Mesenchymal stem cell (in vitro differentiated cells and primary cell): ENCODE measurements at regions not wholly inside any gene's neighbourhood (a gene's known extent, or its start where the extent isn't known, plus 50 kb on each side); places are given as distances from the start of the nearest gene placed in this dataset.

Experiments used
- DNase-seq: peaks from one replicate; pipeline ENCODE4 v3.0.0-alpha.2; 2013
- H2AFZ ChIP-seq: one replicate; pipeline ENCODE4 v1.6.1; 2013; ENCODE audit warnings: low read depth, mild to moderate bottlenecking, control low read depth, inconsistent platforms, low read length, moderate library complexity
- H2AK5ac ChIP-seq: 2 replicates; pipeline ENCODE4 v1.6.1; 2013; ENCODE audit warnings: low read length, moderate library complexity, mild to moderate bottlenecking, inconsistent platforms; ENCODE audit not compliant: severe bottlenecking
- H2BK120ac ChIP-seq: one replicate; pipeline ENCODE4 v1.6.1; 2013; ENCODE audit warnings: low read depth, mild to moderate bottlenecking, inconsistent platforms, low read length, moderate library complexity
- H2BK12ac ChIP-seq, 2 experiments: one replicate each; pipeline ENCODE4 v1.6.1; 2013; ENCODE audit warnings: inconsistent platforms in 2 of 2, low read length in 2 of 2, mild to moderate bottlenecking in 2 of 2, moderate library complexity in 2 of 2, control low read depth in 1 of 2
- H2BK15ac ChIP-seq: one replicate; pipeline ENCODE4 v1.6.1; 2013; ENCODE audit warnings: mild to moderate bottlenecking, low read depth, inconsistent platforms; ENCODE audit not compliant: poor library complexity, severe bottlenecking
- H2BK5ac ChIP-seq: 2 replicates; pipeline ENCODE4 v1.6.1; 2013; ENCODE audit warnings: low read depth, mild to moderate bottlenecking, low read length, control low read depth, inconsistent platforms; ENCODE audit not compliant: poor library complexity, severe bottlenecking
- H3K14ac ChIP-seq, 2 experiments: one replicate each; pipeline ENCODE4 v1.6.1; 2013; ENCODE audit warnings: inconsistent platforms in 2 of 2, low read length in 2 of 2, control low read depth in 1 of 2, mild to moderate bottlenecking in 1 of 2, moderate library complexity in 1 of 2
- H3K18ac ChIP-seq, 2 experiments: one replicate each; pipeline ENCODE4 v1.6.1; 2013; ENCODE audit warnings: inconsistent platforms in 2 of 2, low read length in 2 of 2, control low read depth in 1 of 2, low read depth in 1 of 2, mild to moderate bottlenecking in 1 of 2
- H3K23ac ChIP-seq, 2 experiments: one replicate each; pipeline ENCODE4 v1.6.1; 2013; ENCODE audit warnings: inconsistent platforms in 2 of 2, low read length in 2 of 2, mild to moderate bottlenecking in 2 of 2, moderate library complexity in 2 of 2, control low read depth in 1 of 2
- H3K27ac ChIP-seq: 2 replicates; pipeline ENCODE4 v1.5.1; 2013; ENCODE audit warnings: mild to moderate bottlenecking, moderate library complexity, low read length, control low read depth, inconsistent platforms; ENCODE audit not compliant: poor library complexity, severe bottlenecking
- H3K27me3 ChIP-seq, 2 experiments: 2 replicates each; pipeline versions ENCODE4 v1.6.1 to v1.7.0; 2013; ENCODE audit warnings: low read length in 2 of 2, mild to moderate bottlenecking in 2 of 2, moderate library complexity in 2 of 2, control low read depth in 1 of 2, inconsistent platforms in 1 of 2; ENCODE audit not compliant: control insufficient read depth in 1 of 2, insufficient read depth in 1 of 2
- H3K36me3 ChIP-seq, 2 experiments: 2 replicates each; pipeline versions ENCODE4 v1.6.1 to v1.7.0; 2013; ENCODE audit warnings: low read length in 2 of 2, control low read depth in 1 of 2, inconsistent platforms in 1 of 2, low read depth in 1 of 2, mild to moderate bottlenecking in 1 of 2; ENCODE audit not compliant: insufficient read depth in 2 of 2, control insufficient read depth in 1 of 2
- H3K4ac ChIP-seq, 2 experiments: one replicate each; pipeline ENCODE4 v1.6.1; 2013; ENCODE audit warnings: inconsistent platforms in 2 of 2, low read length in 2 of 2, mild to moderate bottlenecking in 2 of 2, moderate library complexity in 2 of 2, control low read depth in 1 of 2, low read depth in 1 of 2
- H3K4me1 ChIP-seq: 2 replicates; pipeline ENCODE4 v1.6.1; 2013; ENCODE audit warnings: low read depth, low read length, control low read depth; ENCODE audit not compliant: control insufficient read depth, insufficient read depth
- H3K4me2 ChIP-seq: 2 replicates; pipeline ENCODE4 v1.6.1; 2013; ENCODE audit warnings: low read length, mild to moderate bottlenecking, inconsistent platforms; ENCODE audit not compliant: poor library complexity, severe bottlenecking
- H3K4me3 ChIP-seq, 2 experiments: 2 replicates each; pipeline versions ENCODE4 v1.5.1 to v1.7.0; 2013; ENCODE audit warnings: low read length in 2 of 2, mild to moderate bottlenecking in 2 of 2, control low read depth in 1 of 2, low read depth in 1 of 2; ENCODE audit not compliant: insufficient read depth in 1 of 2
- H3K79me1 ChIP-seq: replicated peaks from 2 replicates; pipeline ENCODE4 v1.6.1; 2013; ENCODE audit warnings: mild to moderate bottlenecking, control low read depth, low read length, inconsistent platforms; ENCODE audit not compliant: poor library complexity, severe bottlenecking
- H3K9ac ChIP-seq: 2 replicates; pipeline ENCODE4 v1.7.0; 2013; ENCODE audit warnings: mild to moderate bottlenecking, low read length, moderate library complexity
- H3K9me3 ChIP-seq: 2 replicates; pipeline ENCODE4 v1.7.0; 2013; ENCODE audit warnings: mild to moderate bottlenecking, low read length; ENCODE audit not compliant: control insufficient read depth
- H4K8ac ChIP-seq: one replicate; pipeline ENCODE4 v1.6.1; 2013; ENCODE audit warnings: inconsistent platforms, mild to moderate bottlenecking, low read length, moderate library complexity
- H4K91ac ChIP-seq: one replicate; pipeline ENCODE4 v1.6.1; 2013; ENCODE audit warnings: mild to moderate bottlenecking, low read length, inconsistent platforms
- WGBS: methylation state at CpG from one replicate; pipeline ENCODE4 v1.1.7; 2013; ENCODE audit warnings: mixed read lengths; 5-methylcytosine and 5-hydroxymethylcytosine counted together

- H2AK5ac ChIP-seq, result no peak overlapping the region
- no peak overlapping the region for H2AFZ ChIP-seq
- no peak overlapping the region for H3K4ac ChIP-seq
- peak overlapping the region; percentile 15 for H4K91ac ChIP-seq
- H2BK120ac ChIP-seq, result no peak overlapping the region
- H3K36me3 ChIP-seq, result no peaks in the 10 kb centered on the region
- H3K27ac ChIP-seq, result no peak overlapping the region
- 69% methylated on average over 9 of the region's 9 CpGs for WGBS
- H3K23ac ChIP-seq, result no peak overlapping the region
- no peaks in the 10 kb centered on the region for H3K79me1 ChIP-seq
- H2BK15ac ChIP-seq, result no peak overlapping the region
- peak overlapping the region; percentile 46 for H4K8ac ChIP-seq
- H3K4me2 ChIP-seq, result no peak overlapping the region
- peak overlapping the region in 1 of 2 experiments; percentile 25 for H2BK12ac ChIP-seq
- no peaks in the 10 kb centered on the region for H3K27me3 ChIP-seq
- H3K18ac ChIP-seq, result peak overlapping the region in 1 of 2 experiments; percentile 11
- no peak for DNase-seq
- H3K9ac ChIP-seq, result no peak overlapping the region
- H3K4me3 ChIP-seq, result no peak overlapping the region
- H2BK5ac ChIP-seq, result no peak overlapping the region
- no peak overlapping the region for H3K14ac ChIP-seq
- H3K9me3 ChIP-seq, result no peaks in the 10 kb centered on the region
- peaks cover 11% of the 10 kb centered on the region for H3K4me1 ChIP-seq
Observed at GRCh38 chr17:31697838-31698237, 161.2 kb downstream of the COPRS start.

GRCh38 chr17:31696703-31697325 is 162.2 kb downstream of the COPRS start:
- Histone ChIP-seq H3K18ac (peak overlapping the region; percentile 73 to 89), H3K4me1 (peaks cover 11% of the 10 kb centered on the region), H3K27ac (peak overlapping the region; percentile 41), H3K36me3 (no peaks in the 10 kb centered on the region), H4K8ac (no peak overlapping the region), H3K79me1 (no peaks in the 10 kb centered on the region), H2BK120ac (peak overlapping the region; percentile 69), H3K4me3 (no peak overlapping the region), H3K9me3 (no peaks in the 10 kb centered on the region), H2BK5ac (peak overlapping the region; percentile 22), H2BK15ac (peak overlapping the region; percentile 73), H3K14ac (peak overlapping the region in 1 of 2 experiments; percentile 4), H2BK12ac (peak overlapping the region in 1 of 2 experiments; percentile 27), H2AK5ac (no peak overlapping the region), H3K4me2 (no peak overlapping the region), H2AFZ (no peak overlapping the region), H3K27me3 (no peaks in the 10 kb centered on the region), H3K23ac (no peak overlapping the region), H3K9ac (peak overlapping the region; percentile 33), H3K4ac (peak overlapping the region in 1 of 2 experiments; percentile 19), H4K91ac (peak overlapping the region; percentile 6)
- 90% methylated on average over 9 of the region's 9 CpGs for WGBS
- no peak for DNase-seq

DNA sequence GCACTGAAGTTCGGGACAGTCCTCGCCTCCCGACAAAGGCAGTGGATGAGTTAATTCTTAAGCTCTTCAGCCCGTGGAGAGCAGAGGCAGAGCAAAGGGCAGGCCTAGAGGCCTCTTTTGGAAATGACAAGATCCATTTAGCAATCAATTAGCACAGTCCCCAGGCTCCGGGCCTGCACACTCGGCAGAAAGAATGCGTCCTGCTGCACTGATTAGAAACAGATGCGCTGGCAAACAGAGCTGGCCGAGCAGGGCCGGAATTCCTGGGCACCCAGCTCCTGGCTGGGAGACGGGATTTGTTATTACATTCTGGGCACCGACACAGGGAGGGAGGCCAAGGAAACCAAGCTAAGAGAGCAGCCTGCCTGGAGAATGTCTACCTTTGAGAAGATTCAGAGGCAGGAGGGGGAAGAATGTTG is 162.9 kb downstream of the COPRS start:
- Histone ChIP-seq H3K27me3 (no peaks in the 10 kb centered on the region), H2BK120ac (no peak overlapping the region), H4K8ac (no peak overlapping the region), H2BK12ac (no peak overlapping the region), H2AFZ (no peak overlapping the region), H3K14ac (no peak overlapping the region), H3K79me1 (no peaks in the 10 kb centered on the region), H3K4ac (peak overlapping the region in 1 of 2 experiments; percentile 82), H3K9ac (peak overlapping the region; percentile 76), H2AK5ac (no peak overlapping the region), H3K23ac (no peak overlapping the region), H3K4me2 (no peak overlapping the region), H3K18ac (peak overlapping the region in 1 of 2 experiments; percentile 15), H3K36me3 (no peaks in the 10 kb centered on the region), H2BK15ac (no peak overlapping the region), H3K4me3 (no peak overlapping the region), H3K4me1 (peaks cover 11% of the 10 kb centered on the region), H2BK5ac (no peak overlapping the region), H4K91ac (no peak overlapping the region), H3K27ac (peak overlapping the region; percentile 41), H3K9me3 (no peaks in the 10 kb centered on the region)
- peak; percentile 87 for DNase-seq
- 3% methylated on average over 12 of the region's 12 CpGs for WGBS

- peak overlapping the region in 1 of 2 experiments; percentile 63 for H3K14ac ChIP-seq
- peak overlapping the region; percentile 86 for H4K8ac ChIP-seq
- 73% methylated on average over 8 of the region's 8 CpGs for WGBS
- peak; percentile 66 for DNase-seq
- H3K9ac ChIP-seq, result peak overlapping the region; percentile 76
- peak overlapping the region; percentile 9 to 82 for H3K4ac ChIP-seq
- peak overlapping the region; percentile 55 for H2BK120ac ChIP-seq
- H2BK5ac ChIP-seq, result no peak overlapping the region
- peak overlapping the region; percentile 92 to 97 for H2BK12ac ChIP-seq
- H3K79me1 ChIP-seq, result no peaks in the 10 kb centered on the region
- H3K4me3 ChIP-seq, result peak overlapping the region in 1 of 2 experiments; percentile 45
- H2BK15ac ChIP-seq, result peak overlapping the region; percentile 34
- no peak overlapping the region for H2AK5ac ChIP-seq
- no peak overlapping the region for H2AFZ ChIP-seq
- H4K91ac ChIP-seq, result peak overlapping the region; percentile 93
- peaks cover 12% of the 10 kb centered on the region for H3K4me1 ChIP-seq
- H3K36me3 ChIP-seq, result no peaks in the 10 kb centered on the region
- no peaks in the 10 kb centered on the region for H3K27me3 ChIP-seq
- H3K4me2 ChIP-seq, result no peak overlapping the region
- no peak overlapping the region for H3K23ac ChIP-seq
- H3K18ac ChIP-seq, result peak overlapping the region; percentile 15 to 87
- H3K27ac ChIP-seq, result peak overlapping the region; percentile 41
- no peaks in the 10 kb centered on the region for H3K9me3 ChIP-seq
Observed at GRCh38 chr17:31695456-31696090, 163.5 kb downstream of the COPRS start.
